ENCODE measurements at regions not wholly inside any gene's neighbourhood (a gene's known extent, or its start where the extent isn't known, plus 50 kb on each side); places are given as distances from the start of the nearest gene placed in this dataset.

- no peak for TF ChIP-seq CTCF (conservative IDR thresholded peaks at IDR 0.05; ENCODE audit: low read length)
- no peak for TF ChIP-seq EZH2phosphoT487 (IDR thresholded peaks at IDR 0.05; ENCODE audit: borderline replicate concordance, low read depth, low read length)
These were observed 590.0 kb upstream of the NOX3 start for GRCh38 chr6:156045401-156046267.

All from OCI-LY7 (cell line).